Activated CD8-positive, alpha-beta T cell treated with anti-CD3 and anti-CD28 coated beads for 36 hours (primary cell): ENCODE measurements at regions not wholly inside any gene's neighbourhood (a gene's known extent, or its start where the extent isn't known, plus 50 kb on each side); places are given as distances from the start of the nearest gene placed in this dataset.

Experiments
- ATAC-seq: fragments of 200-7000 bp; cut with Tn5 transposase; one replicate; pipeline ENCODE4 v1.10.0; 2021; ENCODE audit warnings: mild to moderate bottlenecking, moderate library complexity
- CTCF ChIA-PET: fragments of 350-600 bp; sonication (Branson Sonifier 250); formaldehyde crosslinking; loops from one replicate; lab custom pipeline; 2021; ENCODE audit warnings: antibody characterized with exemption; lab: Charles Lee
- POLR2A ChIA-PET: fragments of 350-600 bp; sonication (Branson Sonifier 250); formaldehyde crosslinking; loops from one replicate; lab custom pipeline; 2021; ENCODE audit warnings: antibody characterized with exemption; lab: Charles Lee
- DNase-seq: peaks from one replicate; pipeline ENCODE4 v3.0.0-alpha.2; 2020
- H3K27ac Mint-ChIP-seq: one replicate; pipeline ENCODE4 v1.8.0; 2021; ENCODE audit warnings: mild to moderate bottlenecking, mixed read lengths
- H3K27me3 Mint-ChIP-seq: one replicate; pipeline ENCODE4 v1.8.0; 2021; ENCODE audit warnings: mixed read lengths
- H3K36me3 Mint-ChIP-seq: one replicate; pipeline ENCODE4 v1.8.0; 2021; ENCODE audit warnings: low read depth, mixed read lengths
- H3K4me1 Mint-ChIP-seq: one replicate; pipeline ENCODE4 v1.8.0; 2021; ENCODE audit warnings: low read depth, mixed read lengths
- H3K4me3 Mint-ChIP-seq: one replicate; pipeline ENCODE4 v1.8.0; 2021; ENCODE audit warnings: mild to moderate bottlenecking, moderate library complexity, mixed read lengths
- H3K9me3 Mint-ChIP-seq: one replicate; pipeline ENCODE4 v1.8.0; 2021; ENCODE audit warnings: mixed read lengths
- intact Hi-C: fragments of 100-400 bp; cut with micrococcal nuclease; formaldehyde crosslinking; loops from one replicate; pipeline ENCODE4 v1.10.0; 2022
- TF ChIP-seq, protein P1 (sequence below): fragments of 200-600 bp; IDR thresholded peaks from one replicate; pipeline ENCODE4 v1.8.0; 2022; ENCODE audit warnings: antibody characterized with exemption, mild to moderate bottlenecking

DNA sequence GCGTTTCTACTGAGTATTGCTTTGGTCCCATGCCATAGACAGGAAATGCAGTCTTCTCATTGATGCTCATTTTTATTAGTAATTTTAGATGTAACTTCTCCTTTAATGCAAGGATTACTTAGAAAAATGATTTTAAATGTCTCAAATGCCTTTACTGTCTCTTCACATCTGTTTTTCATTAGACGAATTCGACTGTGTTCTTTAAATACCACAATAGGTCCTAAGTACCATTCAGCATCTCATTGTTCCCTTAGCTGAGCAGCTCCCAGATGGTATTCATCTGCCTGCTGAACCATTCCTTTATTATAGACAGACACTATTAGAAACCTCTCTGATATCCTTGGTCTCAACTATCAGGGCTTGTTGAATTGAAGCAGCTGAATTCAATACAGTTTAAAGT lies 113.6 kb downstream of the LSMEM1 start:
- Mint-ChIP-seq H3K27ac (no peak overlapping the region), H3K27me3 (peaks cover under 1% of the 10 kb centered on the region), H3K4me1 (no peaks in the 10 kb centered on the region), H3K9me3 (no peaks in the 10 kb centered on the region), H3K36me3 (no peaks in the 10 kb centered on the region), H3K4me3 (no peak overlapping the region)
- POLR2A ChIA-PET, result no interaction called here
- DNase-seq, result no peak
- TF ChIP-seq, protein P1, sequence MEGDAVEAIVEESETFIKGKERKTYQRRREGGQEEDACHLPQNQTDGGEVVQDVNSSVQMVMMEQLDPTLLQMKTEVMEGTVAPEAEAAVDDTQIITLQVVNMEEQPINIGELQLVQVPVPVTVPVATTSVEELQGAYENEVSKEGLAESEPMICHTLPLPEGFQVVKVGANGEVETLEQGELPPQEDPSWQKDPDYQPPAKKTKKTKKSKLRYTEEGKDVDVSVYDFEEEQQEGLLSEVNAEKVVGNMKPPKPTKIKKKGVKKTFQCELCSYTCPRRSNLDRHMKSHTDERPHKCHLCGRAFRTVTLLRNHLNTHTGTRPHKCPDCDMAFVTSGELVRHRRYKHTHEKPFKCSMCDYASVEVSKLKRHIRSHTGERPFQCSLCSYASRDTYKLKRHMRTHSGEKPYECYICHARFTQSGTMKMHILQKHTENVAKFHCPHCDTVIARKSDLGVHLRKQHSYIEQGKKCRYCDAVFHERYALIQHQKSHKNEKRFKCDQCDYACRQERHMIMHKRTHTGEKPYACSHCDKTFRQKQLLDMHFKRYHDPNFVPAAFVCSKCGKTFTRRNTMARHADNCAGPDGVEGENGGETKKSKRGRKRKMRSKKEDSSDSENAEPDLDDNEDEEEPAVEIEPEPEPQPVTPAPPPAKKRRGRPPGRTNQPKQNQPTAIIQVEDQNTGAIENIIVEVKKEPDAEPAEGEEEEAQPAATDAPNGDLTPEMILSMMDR, result no peak
- ATAC-seq, result no peak
- CTCF ChIA-PET, result no interaction called here
- intact Hi-C loops, result no loop called here

DNA sequence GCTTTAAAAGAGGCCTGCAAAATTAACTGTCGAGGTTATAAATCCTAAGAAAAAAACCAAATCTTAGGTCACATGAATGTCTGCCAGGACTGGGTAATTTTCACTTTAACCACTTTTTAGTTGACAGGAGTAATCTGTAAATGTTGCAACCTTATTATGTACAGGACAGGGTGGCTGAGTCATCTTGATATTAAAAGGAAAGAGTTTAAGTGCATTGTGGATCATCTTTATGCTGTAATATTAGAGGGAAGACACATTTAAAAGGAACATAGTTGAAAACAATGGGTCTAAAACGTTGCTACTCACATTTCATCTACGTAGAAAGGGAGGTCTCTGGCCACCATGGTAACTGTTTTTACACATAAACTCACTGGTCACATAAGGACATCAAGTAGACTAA lies 115.5 kb downstream of the LSMEM1 start:
- intact Hi-C loops, result no loop called here
- Mint-ChIP-seq H3K4me1 (no peaks in the 10 kb centered on the region), H3K9me3 (no peaks in the 10 kb centered on the region), H3K36me3 (no peaks in the 10 kb centered on the region), H3K27ac (no peak overlapping the region), H3K4me3 (no peak overlapping the region), H3K27me3 (no peaks in the 10 kb centered on the region)
- CTCF ChIA-PET, result interaction anchor here (1.2 kb wide), 1 partner anchor 9 kb away, joined by 3 read pairs; no protein-coding TSS in a partner anchor
- DNase-seq, result no peak
- ATAC-seq, result no peak
- POLR2A ChIA-PET, result no interaction called here
- TF ChIP-seq, protein P1, result no peak

DNA sequence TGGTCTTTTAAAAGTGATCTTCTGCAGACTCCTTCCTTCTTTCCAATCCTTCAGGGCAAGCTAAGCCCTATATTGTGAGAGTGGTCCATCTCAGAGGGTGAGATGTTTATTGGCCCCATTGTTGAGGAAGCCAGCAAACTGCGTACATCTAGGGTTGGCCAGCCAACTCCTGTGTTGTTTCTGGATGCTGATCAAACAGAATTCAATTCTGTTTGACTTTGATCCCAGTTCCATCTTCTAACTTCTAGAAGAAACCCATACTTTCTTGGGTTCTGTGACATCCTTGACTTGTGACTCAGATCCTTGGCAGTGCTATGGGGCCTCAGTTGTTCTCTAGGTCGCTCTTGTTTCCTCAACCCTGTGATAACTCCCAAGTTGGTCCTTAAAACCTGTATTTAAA lies 116.2 kb downstream of the LSMEM1 start:
- CTCF ChIA-PET, result no interaction called here
- Mint-ChIP-seq H3K4me3 (no peak overlapping the region), H3K27me3 (no peaks in the 10 kb centered on the region), H3K9me3 (no peaks in the 10 kb centered on the region), H3K36me3 (no peaks in the 10 kb centered on the region), H3K27ac (no peak overlapping the region), H3K4me1 (no peaks in the 10 kb centered on the region)
- TF ChIP-seq, protein P1, result no peak
- POLR2A ChIA-PET, result no interaction called here
- DNase-seq (no peak), ATAC-seq (no peak)
- intact Hi-C loops, result no loop called here

DNA sequence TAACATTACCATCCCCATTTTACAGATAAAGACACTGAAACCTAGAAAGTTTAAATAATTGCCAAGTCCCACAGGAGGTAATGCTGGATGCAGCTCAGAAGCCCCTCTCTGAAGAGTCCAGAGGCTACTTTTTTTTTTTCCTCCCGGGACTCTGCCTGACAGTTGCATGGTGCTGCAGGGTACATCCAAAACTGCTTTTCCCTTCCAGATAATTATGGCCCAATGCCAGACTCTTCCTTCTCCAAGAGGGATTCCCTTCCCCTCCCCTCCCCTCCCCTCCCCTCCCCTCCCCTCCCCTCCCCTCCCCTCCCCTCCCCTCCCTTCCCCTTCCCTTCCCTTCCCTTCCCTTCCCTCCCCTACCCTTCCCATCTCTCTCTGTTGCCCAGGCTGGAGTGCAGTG lies 122.9 kb downstream of the LSMEM1 start:
- POLR2A ChIA-PET, result no interaction called here
- no peak overlapping the region for H3K27ac Mint-ChIP-seq
- intact Hi-C loops, result no loop called here

DNA sequence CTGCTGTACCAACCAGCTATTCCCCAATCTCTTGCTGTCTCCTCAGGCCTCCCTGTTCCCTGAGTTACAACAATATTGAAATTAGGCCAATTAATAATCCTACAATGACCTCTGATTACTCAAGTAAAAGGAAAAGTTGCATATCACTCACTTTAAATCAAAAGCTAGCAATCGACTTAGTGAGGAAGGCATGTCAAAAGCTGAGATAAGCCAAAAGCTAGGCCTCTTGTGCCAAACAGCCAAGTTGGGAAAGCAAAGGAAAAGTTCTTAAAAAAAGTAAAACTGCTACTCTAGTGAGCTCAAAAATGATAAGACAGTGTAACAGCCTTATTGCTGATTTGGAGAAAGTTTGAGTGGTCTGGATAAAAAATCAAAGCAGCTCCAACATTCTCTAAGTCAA lies 129.8 kb downstream of the LSMEM1 start:
- Mint-ChIP-seq H3K27me3 (peaks cover 3% of the 10 kb centered on the region), H3K4me3 (no peak overlapping the region), H3K9me3 (no peaks in the 10 kb centered on the region), H3K27ac (no peak overlapping the region), H3K4me1 (no peaks in the 10 kb centered on the region), H3K36me3 (no peaks in the 10 kb centered on the region)
- intact Hi-C loops, result no loop called here
- POLR2A ChIA-PET, result no interaction called here
- DNase-seq (no peak), ATAC-seq (no peak)
- CTCF ChIA-PET, result no interaction called here
- TF ChIP-seq, protein P1, result no peak

More for the DNA sequence above, 122.9 kb downstream of the LSMEM1 start:
- no peaks in the 10 kb centered on the region for H3K36me3 Mint-ChIP-seq
- TF ChIP-seq, protein P1, result no peak
- H3K4me1 Mint-ChIP-seq, result no peaks in the 10 kb centered on the region
- CTCF ChIA-PET, result interaction anchor here (1.0 kb wide), 1 partner anchor 29 kb away, joined by 3 read pairs; no protein-coding TSS in a partner anchor
- DNase-seq, result no peak
- H3K27me3 Mint-ChIP-seq, result peaks cover 3% of the 10 kb centered on the region
- ATAC-seq, result no peak
- H3K4me3 Mint-ChIP-seq, result no peak overlapping the region
- no peaks in the 10 kb centered on the region for H3K9me3 Mint-ChIP-seq
